Hepatocyte (in vitro differentiated cells): ENCODE measurements at regions not wholly inside any gene's neighbourhood (a gene's known extent, or its start where the extent isn't known, plus 50 kb on each side); places are given as distances from the start of the nearest gene placed in this dataset.

Experiments
- DNase-seq: peaks from one replicate; pipeline ENCODE4 v3.0.0-alpha.2; 2016; ENCODE audit warnings: low spot score
- H2AFZ ChIP-seq: fragments of 200-600 bp; sonication (generic); 2 replicates; pipeline ENCODE4 v1.6.0; 2016; ENCODE audit warnings: antibody characterized with exemption, mild to moderate bottlenecking
- H3K27ac ChIP-seq: fragments of 200-600 bp; sonication (generic); 2 replicates; pipeline ENCODE4 v1.5.1; 2016; ENCODE audit warnings: mild to moderate bottlenecking
- H3K27me3 ChIP-seq: fragments of 200-600 bp; sonication (generic); 2 replicates; pipeline ENCODE4 v1.6.1; 2016
- H3K36me3 ChIP-seq: fragments of 200-600 bp; sonication (generic); replicated peaks from 2 replicates; pipeline ENCODE4 v1.5.1; 2016; ENCODE audit warnings: low read depth; ENCODE audit not compliant: insufficient read depth
- H3K4me1 ChIP-seq: fragments of 200-600 bp; sonication (generic); 2 replicates; pipeline ENCODE4 v1.5.1; 2016; ENCODE audit warnings: mild to moderate bottlenecking, moderate library complexity; ENCODE audit not compliant: insufficient read depth
- H3K4me2 ChIP-seq: fragments of 200-600 bp; sonication (generic); 2 replicates; pipeline ENCODE4 v1.6.0; 2016
- H3K4me3 ChIP-seq: fragments of 200-600 bp; sonication (generic); 2 replicates; pipeline ENCODE4 v1.5.1; 2016; ENCODE audit warnings: mild to moderate bottlenecking
- H3K79me2 ChIP-seq: fragments of 200-600 bp; sonication (generic); 2 replicates; pipeline ENCODE4 v1.6.0; 2017; ENCODE audit warnings: mild to moderate bottlenecking
- H3K9me2 ChIP-seq: fragments of 200-600 bp; sonication (generic); replicated peaks from 2 replicates; pipeline ENCODE4 v1.6.0; 2017; ENCODE audit warnings: mild to moderate bottlenecking; ENCODE audit not compliant: insufficient read depth
- H3K9me3 ChIP-seq: fragments of 200-600 bp; sonication (generic); 2 replicates; pipeline ENCODE4 v1.5.1; 2016; ENCODE audit warnings: low read depth, mild to moderate bottlenecking
- H4K20me1 ChIP-seq: fragments of 200-600 bp; sonication (generic); 2 replicates; pipeline ENCODE4 v1.6.0; 2016; ENCODE audit warnings: mild to moderate bottlenecking; ENCODE audit not compliant: insufficient read depth, poor library complexity, severe bottlenecking
- CTCF ChIP-seq: fragments of 200-600 bp; sonication (generic); IDR thresholded peaks from 2 replicates; pipeline ENCODE4 v1.5.1; 2016; ENCODE audit warnings: antibody characterized with exemption, mild to moderate bottlenecking; ENCODE audit not compliant: poor library complexity
- EZH2 ChIP-seq: fragments of 200-600 bp; sonication (generic); IDR thresholded peaks from 2 replicates; pipeline ENCODE4 v1.6.1; 2016; ENCODE audit warnings: antibody characterized with exemption, mild to moderate bottlenecking, borderline replicate concordance
- EZH2phosphoT487 ChIP-seq: fragments of 200-600 bp; sonication (generic); IDR thresholded peaks from one replicate; pipeline ENCODE4 v1.6.1; 2018; ENCODE audit warnings: antibody characterized with exemption, mild to moderate bottlenecking, low read depth, moderate library complexity; ENCODE audit not compliant: unreplicated experiment, severe bottlenecking
- WGBS: methylation state at CpG from one replicate; pipeline ENCODE4 v1.1.6; 2016; ENCODE audit warnings: low lambda C conversion rate; ENCODE audit errors: missing lambda C conversion rate; 5-methylcytosine and 5-hydroxymethylcytosine counted together

- H3K4me1 ChIP-seq = no peaks in the 10 kb centered on the region
- H3K9me3 ChIP-seq = no peaks in the 10 kb centered on the region
- H3K4me3 ChIP-seq = no peak overlapping the region
- TF ChIP-seq CTCF (no peak), EZH2 (no peak), EZH2phosphoT487 (no peak)
- no peaks in the 10 kb centered on the region for H3K27me3 ChIP-seq
- H3K27ac ChIP-seq = no peak overlapping the region
- no peak overlapping the region for H2AFZ ChIP-seq
- no peaks in the 10 kb centered on the region for H4K20me1 ChIP-seq
- no peaks in the 10 kb centered on the region for H3K9me2 ChIP-seq
- H3K36me3 ChIP-seq = no peaks in the 10 kb centered on the region
- no peak overlapping the region for H3K4me2 ChIP-seq
- DNase-seq = no peak
- no peaks in the 10 kb centered on the region for H3K79me2 ChIP-seq
- WGBS = 100% methylated on average over 1 of the region's 1 CpG
These were observed 898.4 kb upstream of the CELF4 start for GRCh38 chr18:38464024-38464423.

GRCh38 chr18:38460657-38461056 lies 895.1 kb upstream of the CELF4 start:
- Histone ChIP-seq H2AFZ (no peak overlapping the region), H3K27ac (no peak overlapping the region), H3K4me2 (no peak overlapping the region), H3K27me3 (no peaks in the 10 kb centered on the region), H3K9me2 (no peaks in the 10 kb centered on the region), H3K36me3 (no peaks in the 10 kb centered on the region), H3K4me1 (no peaks in the 10 kb centered on the region), H3K9me3 (no peaks in the 10 kb centered on the region), H3K79me2 (no peaks in the 10 kb centered on the region), H3K4me3 (no peak overlapping the region), H4K20me1 (no peaks in the 10 kb centered on the region)
- 97% methylated on average over 4 of the region's 4 CpGs for WGBS
- no peak for DNase-seq
- no peak for TF ChIP-seq CTCF
- TF ChIP-seq EZH2phosphoT487 = no peak
- TF ChIP-seq EZH2 = no peak

- no peaks in the 10 kb centered on the region for H3K36me3 ChIP-seq
- 52% methylated on average over 14 of the region's 14 CpGs for WGBS
- no peaks in the 10 kb centered on the region for H3K27me3 ChIP-seq
- H3K9me3 ChIP-seq = no peaks in the 10 kb centered on the region
- no peaks in the 10 kb centered on the region for H4K20me1 ChIP-seq
- H2AFZ ChIP-seq = no peak overlapping the region
- no peak overlapping the region for H3K4me2 ChIP-seq
- TF ChIP-seq EZH2 (no peak), CTCF (no peak), EZH2phosphoT487 (no peak)
- H3K4me3 ChIP-seq = no peak overlapping the region
- DNase-seq = peak; percentile 11
- H3K4me1 ChIP-seq = no peaks in the 10 kb centered on the region
- no peaks in the 10 kb centered on the region for H3K79me2 ChIP-seq
- H3K9me2 ChIP-seq = no peaks in the 10 kb centered on the region
- H3K27ac ChIP-seq = no peak overlapping the region
These were observed 893.8 kb upstream of the CELF4 start for GRCh38 chr18:38459131-38459994.
